ENCODE measurements at regions not wholly inside any gene's neighbourhood (a gene's known extent, or its start where the extent isn't known, plus 50 kb on each side); places are given as distances from the start of the nearest gene placed in this dataset.

DNA sequence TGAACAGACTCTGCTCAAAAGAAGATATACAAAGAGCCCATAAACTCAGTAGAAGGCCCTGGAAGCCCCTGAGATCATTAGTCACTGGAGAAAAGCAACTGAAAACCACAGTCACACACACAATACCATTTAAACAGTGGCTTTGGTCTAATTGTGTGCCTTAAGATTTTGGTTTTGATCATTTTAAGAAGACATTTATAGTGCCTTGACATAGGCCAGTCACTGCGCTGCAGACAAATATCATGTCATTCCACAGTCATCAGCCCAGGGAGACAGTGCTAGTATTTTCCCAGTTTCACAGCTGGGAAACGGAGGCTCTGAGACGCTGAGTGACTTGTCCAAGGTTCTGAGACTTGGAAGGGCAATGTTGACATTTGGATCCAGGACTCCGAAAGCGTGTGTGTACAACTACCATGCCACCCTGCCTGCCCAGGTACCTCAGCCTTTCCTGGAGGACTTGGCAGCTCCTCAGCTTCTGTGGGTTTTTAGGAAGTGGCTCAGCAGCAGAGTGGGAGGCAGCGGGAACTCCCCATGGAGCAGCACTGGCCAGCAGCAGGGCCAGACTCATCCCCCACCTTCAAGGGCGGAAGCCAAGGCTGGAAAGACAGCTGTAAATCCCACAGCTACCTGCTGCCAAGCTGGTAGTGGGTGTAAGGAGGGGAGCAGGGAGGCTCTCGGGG, 173.9 kb downstream of the WDR11 start:
- 66 to 77% methylated on average over 8 of the region's 8 CpGs for WGBS, 2 donors
- TF ChIP-seq, protein P1, sequence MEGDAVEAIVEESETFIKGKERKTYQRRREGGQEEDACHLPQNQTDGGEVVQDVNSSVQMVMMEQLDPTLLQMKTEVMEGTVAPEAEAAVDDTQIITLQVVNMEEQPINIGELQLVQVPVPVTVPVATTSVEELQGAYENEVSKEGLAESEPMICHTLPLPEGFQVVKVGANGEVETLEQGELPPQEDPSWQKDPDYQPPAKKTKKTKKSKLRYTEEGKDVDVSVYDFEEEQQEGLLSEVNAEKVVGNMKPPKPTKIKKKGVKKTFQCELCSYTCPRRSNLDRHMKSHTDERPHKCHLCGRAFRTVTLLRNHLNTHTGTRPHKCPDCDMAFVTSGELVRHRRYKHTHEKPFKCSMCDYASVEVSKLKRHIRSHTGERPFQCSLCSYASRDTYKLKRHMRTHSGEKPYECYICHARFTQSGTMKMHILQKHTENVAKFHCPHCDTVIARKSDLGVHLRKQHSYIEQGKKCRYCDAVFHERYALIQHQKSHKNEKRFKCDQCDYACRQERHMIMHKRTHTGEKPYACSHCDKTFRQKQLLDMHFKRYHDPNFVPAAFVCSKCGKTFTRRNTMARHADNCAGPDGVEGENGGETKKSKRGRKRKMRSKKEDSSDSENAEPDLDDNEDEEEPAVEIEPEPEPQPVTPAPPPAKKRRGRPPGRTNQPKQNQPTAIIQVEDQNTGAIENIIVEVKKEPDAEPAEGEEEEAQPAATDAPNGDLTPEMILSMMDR (IDR thresholded peaks at IDR 0.05): no peak
- ATAC-seq (no peak), FAIRE-seq (no peak), DNase-seq (no peak)
- Histone ChIP-seq H3K4me1 (no peaks in the 10 kb centered on the region), H3K27me3 (peaks cover 0 to 8% (median 0%) of the 10 kb centered on the region in 4 donors), H3K4me3 (no peak overlapping the region), H3K27ac (no peak overlapping the region), H3K9me3 (no peaks in the 10 kb centered on the region), H3K36me3 (no peaks in the 10 kb centered on the region)
- intact Hi-C loops (cut with DNase I): no loop called here

DNA sequence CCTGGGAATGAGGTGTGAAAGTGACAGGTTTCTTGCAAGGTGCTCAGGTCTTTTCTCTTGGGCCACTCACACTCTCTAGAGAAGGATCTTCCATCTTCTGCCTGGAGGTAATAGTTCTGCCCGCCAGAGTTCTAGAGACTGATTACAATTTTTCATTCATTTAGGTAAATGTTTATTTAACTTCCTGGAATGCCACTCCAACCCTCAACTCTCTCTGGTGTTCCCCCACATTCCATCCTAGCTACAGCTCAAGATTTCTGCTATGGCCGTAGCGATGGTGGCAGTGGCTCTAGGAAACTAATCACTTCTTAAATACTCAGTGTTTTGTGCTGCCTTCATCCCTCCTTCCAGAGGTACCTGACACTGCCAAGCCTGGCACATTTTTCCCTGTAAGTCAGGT, 174.6 kb downstream of the WDR11 start:
- Histone ChIP-seq H3K27me3 (peaks cover 0 to 8% (median 0%) of the 10 kb centered on the region in 4 donors), H3K9me3 (no peaks in the 10 kb centered on the region), H3K36me3 (no peaks in the 10 kb centered on the region), H3K27ac (no peak overlapping the region), H3K4me3 (no peak overlapping the region), H3K4me1 (no peaks in the 10 kb centered on the region)
- DNase-seq (no peak), FAIRE-seq (no peak), ATAC-seq (no peak)
- TF ChIP-seq, protein P1 (IDR thresholded peaks at IDR 0.05): no peak
- intact Hi-C loops (cut with DNase I): no loop called here
- WGBS, 2 donors: 29 to 38% methylated on average over 3 of the region's 3 CpGs

GRCh38 chr10:121027371-121027770, 176.2 kb downstream of the WDR11 start:
- Histone ChIP-seq H3K27me3 (peaks cover 0 to 8% (median 0%) of the 10 kb centered on the region in 4 donors), H3K36me3 (no peaks in the 10 kb centered on the region), H3K4me3 (no peak overlapping the region), H3K27ac (no peak overlapping the region), H3K9me3 (no peaks in the 10 kb centered on the region), H3K4me1 (no peaks in the 10 kb centered on the region)
- TF ChIP-seq, protein P1 (IDR thresholded peaks at IDR 0.05): no peak
- WGBS, 2 donors: 35 to 39% methylated on average over 4 of the region's 4 CpGs
- FAIRE-seq (no peak), DNase-seq (no peak), ATAC-seq (no peak)
- intact Hi-C loops (cut with DNase I): no loop called here

DNA sequence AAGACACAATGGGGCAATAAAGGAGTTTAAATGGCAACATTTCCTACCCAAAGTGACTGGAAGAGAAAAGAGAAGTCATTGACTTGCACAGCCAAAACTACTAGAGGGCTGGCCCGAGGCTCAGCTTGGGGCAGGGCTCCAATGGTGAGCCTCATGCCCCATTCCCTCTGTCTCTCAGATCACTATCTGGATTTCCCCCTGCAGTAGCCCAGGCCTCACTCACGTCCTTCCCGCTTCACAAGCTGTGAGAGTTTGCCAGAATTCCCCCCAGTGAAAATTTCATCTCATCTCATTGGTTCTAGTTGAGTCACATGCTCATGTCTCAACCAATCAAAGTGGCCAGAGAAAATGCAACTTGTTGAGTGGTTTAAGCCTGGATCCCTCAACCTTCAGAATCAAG, 181.3 kb downstream of the WDR11 start:
- no peak for DNase-seq
- H3K9me3 ChIP-seq: no peaks in the 10 kb centered on the region
- H3K36me3 ChIP-seq: no peaks in the 10 kb centered on the region
- no peaks in the 10 kb centered on the region for H3K27me3 ChIP-seq
- no peak for FAIRE-seq
- no peak for ATAC-seq
- TF ChIP-seq, protein P1 (IDR thresholded peaks at IDR 0.05): no peak
- no peak overlapping the region for H3K4me3 ChIP-seq
- no peak overlapping the region for H3K27ac ChIP-seq
- WGBS, 2 donors: 71 to 78% methylated on average over 3 of the region's 3 CpGs
- no peaks in the 10 kb centered on the region for H3K4me1 ChIP-seq
- intact Hi-C loops (cut with DNase I): no loop called here

GRCh38 chr10:121033366-121033765, 182.2 kb downstream of the WDR11 start:
- 41% methylated on average over 3 of the region's 3 CpGs for WGBS, 2 donors
- TF ChIP-seq, protein P1 (IDR thresholded peaks at IDR 0.05): no peak
- FAIRE-seq: peak; percentile 29
- Histone ChIP-seq H3K4me1 (no peaks in the 10 kb centered on the region), H3K36me3 (no peaks in the 10 kb centered on the region), H3K9me3 (no peaks in the 10 kb centered on the region), H3K4me3 (no peak overlapping the region), H3K27me3 (no peaks in the 10 kb centered on the region), H3K27ac (no peak overlapping the region)
- intact Hi-C loops (cut with DNase I): no loop called here
- no peak for DNase-seq
- no peak for ATAC-seq
